ENCODE measurements at regions not wholly inside any gene's neighbourhood (a gene's known extent, or its start where the extent isn't known, plus 50 kb on each side); places are given as distances from the start of the nearest gene placed in this dataset.

- no peak for DNase-seq
- TF ChIP-seq, protein P1, sequence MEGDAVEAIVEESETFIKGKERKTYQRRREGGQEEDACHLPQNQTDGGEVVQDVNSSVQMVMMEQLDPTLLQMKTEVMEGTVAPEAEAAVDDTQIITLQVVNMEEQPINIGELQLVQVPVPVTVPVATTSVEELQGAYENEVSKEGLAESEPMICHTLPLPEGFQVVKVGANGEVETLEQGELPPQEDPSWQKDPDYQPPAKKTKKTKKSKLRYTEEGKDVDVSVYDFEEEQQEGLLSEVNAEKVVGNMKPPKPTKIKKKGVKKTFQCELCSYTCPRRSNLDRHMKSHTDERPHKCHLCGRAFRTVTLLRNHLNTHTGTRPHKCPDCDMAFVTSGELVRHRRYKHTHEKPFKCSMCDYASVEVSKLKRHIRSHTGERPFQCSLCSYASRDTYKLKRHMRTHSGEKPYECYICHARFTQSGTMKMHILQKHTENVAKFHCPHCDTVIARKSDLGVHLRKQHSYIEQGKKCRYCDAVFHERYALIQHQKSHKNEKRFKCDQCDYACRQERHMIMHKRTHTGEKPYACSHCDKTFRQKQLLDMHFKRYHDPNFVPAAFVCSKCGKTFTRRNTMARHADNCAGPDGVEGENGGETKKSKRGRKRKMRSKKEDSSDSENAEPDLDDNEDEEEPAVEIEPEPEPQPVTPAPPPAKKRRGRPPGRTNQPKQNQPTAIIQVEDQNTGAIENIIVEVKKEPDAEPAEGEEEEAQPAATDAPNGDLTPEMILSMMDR (IDR thresholded peaks at IDR 0.05) = no peak
- no peak for TF ChIP-seq POLR2A (IDR thresholded peaks at IDR 0.05)
- Histone ChIP-seq H3K36me3 (no peaks in the 10 kb centered on the region), H3K27me3 (no peaks in the 10 kb centered on the region), H3K27ac (no peak overlapping the region), H3K9me3 (no peaks in the 10 kb centered on the region), H3K4me3 (replicated peaks in 1 of 3) (no peak overlapping the region), H3K4me1 (no peaks in the 10 kb centered on the region)
- intact Hi-C loops (cut with DNase I) = no loop called here
- WGBS, 2 donors = 82 to 85% methylated on average over 4 of the region's 4 CpGs
Measured at GRCh38 chr5:52255308-52255707, 532.4 kb upstream of the ITGA1 start.

DNA sequence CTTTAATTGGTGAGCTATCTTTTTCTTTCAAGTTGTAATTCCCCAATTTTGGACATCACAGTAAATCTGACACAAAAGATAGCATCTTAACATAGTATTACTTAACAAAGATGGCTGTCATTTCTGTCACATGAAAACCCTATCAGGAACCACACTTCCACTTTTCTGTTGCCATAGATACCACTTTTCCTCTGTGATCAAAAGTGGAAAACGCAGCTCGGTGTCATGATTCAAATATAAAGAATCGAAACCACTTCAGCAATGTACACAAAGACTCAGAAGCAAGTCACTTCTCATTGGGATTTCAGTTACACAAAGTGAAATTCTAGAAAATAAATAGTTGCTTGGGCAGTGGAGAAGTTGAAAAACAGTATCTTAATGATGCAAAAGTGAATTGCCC, 524.9 kb upstream of the ITGA1 start:
- no peaks in the 10 kb centered on the region for H3K9me3 ChIP-seq
- H3K4me1 ChIP-seq = no peaks in the 10 kb centered on the region
- H3K4me3 ChIP-seq (replicated peaks in 1 of 3) = no peak overlapping the region
- H3K27me3 ChIP-seq = no peaks in the 10 kb centered on the region
- 42% methylated on average over 3 of the region's 3 CpGs for WGBS, 2 donors
- H3K27ac ChIP-seq = no peak overlapping the region
- intact Hi-C loops (cut with DNase I) = no loop called here
- TF ChIP-seq, protein P1 (IDR thresholded peaks at IDR 0.05) = no peak
- no peak for TF ChIP-seq POLR2A (IDR thresholded peaks at IDR 0.05)
- H3K36me3 ChIP-seq = no peaks in the 10 kb centered on the region
- DNase-seq = no peak

DNA sequence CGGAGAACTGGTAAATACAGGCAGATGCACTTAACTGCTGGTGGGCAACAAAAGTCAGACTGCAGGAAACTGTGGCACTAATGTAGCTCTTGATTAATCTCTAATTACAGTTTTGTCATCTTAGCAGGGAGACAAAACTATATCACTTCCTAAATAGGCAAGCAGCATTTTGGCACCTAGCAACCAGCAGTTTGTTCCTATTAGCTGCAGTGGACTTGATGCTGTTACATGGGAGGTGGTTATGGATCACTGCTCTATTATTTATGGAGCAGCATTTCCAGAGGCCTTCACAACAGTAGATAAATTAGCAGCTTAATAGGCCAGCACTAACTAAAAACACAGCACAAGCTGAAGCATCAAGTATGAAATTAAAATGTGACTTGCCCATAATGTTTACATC, 518.3 kb upstream of the ITGA1 start:
- DNase-seq = no peak
- 57 to 97% methylated on average over 1 of the region's 1 CpG for WGBS, 2 donors
- no peak overlapping the region for H3K27ac ChIP-seq
- intact Hi-C loops (cut with DNase I) = no loop called here
- H3K4me3 ChIP-seq (replicated peaks in 1 of 3) = no peak overlapping the region
- H3K4me1 ChIP-seq = no peaks in the 10 kb centered on the region
- H3K36me3 ChIP-seq = no peaks in the 10 kb centered on the region
- no peaks in the 10 kb centered on the region for H3K27me3 ChIP-seq
- no peaks in the 10 kb centered on the region for H3K9me3 ChIP-seq
- TF ChIP-seq, protein P1 (IDR thresholded peaks at IDR 0.05) = no peak
- TF ChIP-seq POLR2A (IDR thresholded peaks at IDR 0.05) = no peak

GRCh38 chr5:52269859-52270258, 517.9 kb upstream of the ITGA1 start:
- H3K4me3 ChIP-seq (replicated peaks in 1 of 3) = no peak overlapping the region
- H3K4me1 ChIP-seq = no peaks in the 10 kb centered on the region

GRCh38 chr5:52275639-52276038, 512.1 kb upstream of the ITGA1 start:
- Histone ChIP-seq H3K36me3 (no peaks in the 10 kb centered on the region), H3K9me3 (no peaks in the 10 kb centered on the region), H3K4me1 (no peaks in the 10 kb centered on the region), H3K27ac (no peak overlapping the region), H3K27me3 (no peaks in the 10 kb centered on the region), H3K4me3 (replicated peaks in 1 of 3) (no peak overlapping the region)
- intact Hi-C loops (cut with DNase I) = no loop called here
- no peak for DNase-seq
- TF ChIP-seq, protein P1 (IDR thresholded peaks at IDR 0.05) = no peak
- no peak for TF ChIP-seq POLR2A (IDR thresholded peaks at IDR 0.05)

More at GRCh38 chr5:52269859-52270258, 517.9 kb upstream of the ITGA1 start:
- no peaks in the 10 kb centered on the region for H3K9me3 ChIP-seq
- DNase-seq = no peak
- no peak for TF ChIP-seq POLR2A (IDR thresholded peaks at IDR 0.05)
- TF ChIP-seq, protein P1 (IDR thresholded peaks at IDR 0.05) = no peak
- no peaks in the 10 kb centered on the region for H3K36me3 ChIP-seq
- intact Hi-C loops (cut with DNase I) = no loop called here
- no peak overlapping the region for H3K27ac ChIP-seq
- WGBS, 2 donors = 70 to 78% methylated on average over 4 of the region's 4 CpGs
- no peaks in the 10 kb centered on the region for H3K27me3 ChIP-seq
